ENCODE measurements at regions not wholly inside any gene's neighbourhood (a gene's known extent, or its start where the extent isn't known, plus 50 kb on each side); places are given as distances from the start of the nearest gene placed in this dataset.

GRCh38 chr1:239861985-239862384 is 229.7 kb upstream of the FMN2 start:
- no peak for DNase-seq (ENCODE audit: low read depth in 4 of 4, low spot score in 2 of 4)

- no peak for DNase-seq (ENCODE audit: low read depth in 4 of 4, low spot score in 2 of 4)
These were observed 223.4 kb upstream of the FMN2 start for GRCh38 chr1:239868058-239868832.

- no peak for DNase-seq (ENCODE audit: low read depth in 4 of 4, low spot score in 2 of 4)
These were observed 221.5 kb upstream of the FMN2 start for GRCh38 chr1:239870194-239870593.

- no peak for DNase-seq (ENCODE audit: low read depth in 4 of 4, low spot score in 2 of 4)
These were observed 219.1 kb upstream of the FMN2 start for GRCh38 chr1:239872626-239873025.

- no peak for DNase-seq (ENCODE audit: low read depth in 4 of 4, low spot score in 2 of 4)
These were observed 216.9 kb upstream of the FMN2 start for GRCh38 chr1:239874831-239875230.

- DNase-seq (ENCODE audit: low read depth in 4 of 4, low spot score in 2 of 4), result no peak
These were observed 212.1 kb upstream of the FMN2 start for GRCh38 chr1:239879321-239880170.

GRCh38 chr1:239882967-239883366 is 208.7 kb upstream of the FMN2 start:
- no peak for DNase-seq (ENCODE audit: low read depth in 4 of 4, low spot score in 2 of 4)

GRCh38 chr1:239884796-239885195 is 206.9 kb upstream of the FMN2 start:
- no peak for DNase-seq (ENCODE audit: low read depth in 4 of 4, low spot score in 2 of 4)

GRCh38 chr1:239886266-239886665 is 205.4 kb upstream of the FMN2 start:
- DNase-seq (ENCODE audit: low read depth in 4 of 4, low spot score in 2 of 4), result no peak

- no peak for DNase-seq (ENCODE audit: low read depth in 4 of 4, low spot score in 2 of 4)
These were observed 203.0 kb upstream of the FMN2 start for GRCh38 chr1:239888639-239889038.

GRCh38 chr1:239891621-239892358 is 199.9 kb upstream of the FMN2 start:
- DNase-seq (ENCODE audit: low read depth in 4 of 4, low spot score in 2 of 4), result no peak

GRCh38 chr1:239892602-239893001 is 199.1 kb upstream of the FMN2 start:
- DNase-seq (ENCODE audit: low read depth in 4 of 4, low spot score in 2 of 4), result no peak

- DNase-seq (ENCODE audit: low read depth in 4 of 4, low spot score in 2 of 4), result no peak
These were observed 198.5 kb upstream of the FMN2 start for GRCh38 chr1:239893127-239893731.

- DNase-seq (ENCODE audit: low read depth in 4 of 4, low spot score in 2 of 4), result no peak
These were observed 195.1 kb upstream of the FMN2 start for GRCh38 chr1:239896569-239896968.

- no peak for DNase-seq (ENCODE audit: low read depth in 4 of 4, low spot score in 2 of 4)
These were observed 194.7 kb upstream of the FMN2 start for GRCh38 chr1:239896980-239897379.

GRCh38 chr1:239897458-239897857 is 194.2 kb upstream of the FMN2 start:
- peak in 2 of 4 donors; percentile 6 to 15 for DNase-seq (ENCODE audit: low read depth in 4 of 4, low spot score in 2 of 4)

- peak; percentile 44 to 70 (median 68) for DNase-seq (ENCODE audit: low read depth in 4 of 4, low spot score in 2 of 4)
These were observed 193.5 kb upstream of the FMN2 start for GRCh38 chr1:239898062-239898730.

GRCh38 chr1:239899747-239900146 is 191.9 kb upstream of the FMN2 start:
- DNase-seq (ENCODE audit: low read depth in 4 of 4, low spot score in 2 of 4), result no peak

- no peak for DNase-seq (ENCODE audit: low read depth in 4 of 4, low spot score in 2 of 4)
These were observed 185.3 kb upstream of the FMN2 start for GRCh38 chr1:239906394-239906793.

GRCh38 chr1:239909898-239910297 is 181.8 kb upstream of the FMN2 start:
- no peak for DNase-seq (ENCODE audit: low read depth in 4 of 4, low spot score in 2 of 4)

All from left renal cortex interstitium (tissue), 4 donors.